B cell (primary cell): ENCODE measurements at regions not wholly inside any gene's neighbourhood (a gene's known extent, or its start where the extent isn't known, plus 50 kb on each side); places are given as distances from the start of the nearest gene placed in this dataset.

Experiments used
- ATAC-seq: fragments of 200-7000 bp; cut with Tn5 transposase; one replicate; pipeline ENCODE4 v1.10.0; 2021; ENCODE audit warnings: low read depth, mild to moderate bottlenecking, moderate number of reproducible peaks, moderate library complexity
- CTCF ChIA-PET: fragments of 350-600 bp; sonication (Branson Sonifier 250); formaldehyde crosslinking; loops from one replicate; lab custom pipeline; 2021; ENCODE audit warnings: antibody characterized with exemption, inconsistent platforms; lab: Charles Lee
- POLR2A ChIA-PET: fragments of 350-600 bp; sonication (Branson Sonifier 250); formaldehyde crosslinking; loops from one replicate; lab custom pipeline; 2021; ENCODE audit warnings: antibody characterized with exemption; lab: Charles Lee
- DNase-seq: peaks from one replicate; pipeline ENCODE4 v3.0.0; 2013
- H2AFZ ChIP-seq: 2 replicates; pipeline ENCODE4 v1.6.1; 2012; ENCODE audit warnings: mild to moderate bottlenecking, low read depth, low read length; ENCODE audit not compliant: insufficient read depth, poor library complexity, severe bottlenecking
- H3K27ac ChIP-seq, 2 donors: 1 replicate in 1 of 2; 2 replicates in 1 of 2; pipeline ENCODE4 v1.5.1; 2012 to 2013; ENCODE audit warnings: low read length in 2 of 2, mild to moderate bottlenecking in 2 of 2, moderate library complexity in 1 of 2
- H3K27me3 ChIP-seq, 4 experiments: fragments of 200-600 bp in 1 of 4; sonication (generic) in 1 of 4; replicated peaks in 1 of 4; 1 replicate in 2 of 4; 2 replicates in 2 of 4; pipeline versions ENCODE4 v1.6.1 to v1.7.0; 2013 to 2016; ENCODE audit warnings: low read length in 3 of 4, mild to moderate bottlenecking in 2 of 4, mixed read lengths in 1 of 4, moderate library complexity in 1 of 4; ENCODE audit not compliant: insufficient read depth in 4 of 4, control insufficient read depth in 3 of 4; ENCODE audit errors: control extremely low read depth in 1 of 4
- H3K36me3 ChIP-seq, 2 experiments: replicated peaks in 1 of 2; 1 replicate in 1 of 2; 2 replicates in 1 of 2; pipeline versions ENCODE4 v1.6.1 to v1.7.1; 2013; ENCODE audit warnings: low read length in 1 of 2; ENCODE audit not compliant: insufficient read depth in 2 of 2, control insufficient read depth in 1 of 2; ENCODE audit errors: control extremely low read depth in 1 of 2, extremely low read depth in 1 of 2
- H3K4me1 ChIP-seq, 2 donors: fragments of 200-600 bp in 1 of 2; sonication (generic) in 1 of 2; 1 replicate in 1 of 2; 2 replicates in 1 of 2; pipeline versions ENCODE4 v1.5.1 to v1.6.1; 2013 to 2017; ENCODE audit warnings: low read length in 2 of 2; ENCODE audit not compliant: control insufficient read depth in 2 of 2, insufficient read depth in 2 of 2
- H3K4me2 ChIP-seq: replicated peaks from 2 replicates; pipeline ENCODE3; 2012; ENCODE audit warnings: mild to moderate bottlenecking, low read depth, low read length; ENCODE audit not compliant: poor library complexity, severe bottlenecking
- H3K4me3 ChIP-seq, 5 experiments: fragments of 200-600 bp in 1 of 5; sonication (generic) in 1 of 5; 1 replicate in 3 of 5; 2 replicates in 2 of 5; pipeline versions ENCODE4 v1.5.1 to v1.7.0; 2011 to 2016; ENCODE audit warnings: low read length in 4 of 5, mild to moderate bottlenecking in 4 of 5, low read depth in 2 of 5, control low read depth in 1 of 5, moderate library complexity in 1 of 5; ENCODE audit not compliant: insufficient read depth in 1 of 5; ENCODE audit errors: control extremely low read depth in 1 of 5, extremely low read depth in 1 of 5
- H3K79me2 ChIP-seq: fragments of 200-600 bp; sonication (generic); one replicate; pipeline ENCODE4 v1.6.0; 2016; ENCODE audit warnings: low read length; ENCODE audit not compliant: control insufficient read depth, insufficient read depth
- H3K9ac ChIP-seq: fragments of 200-600 bp; sonication (generic); 2 replicates; pipeline ENCODE4 v1.6.1; 2017; ENCODE audit warnings: mild to moderate bottlenecking, low read length, moderate library complexity
- H3K9me3 ChIP-seq, 3 donors: one replicate each; pipeline versions ENCODE4 v1.6.1 to v1.7.1; 2013; ENCODE audit warnings: low read length in 2 of 3; ENCODE audit not compliant: control insufficient read depth in 2 of 3, insufficient read depth in 1 of 3; ENCODE audit errors: control extremely low read depth in 1 of 3
- H4K20me1 ChIP-seq: 2 replicates; pipeline ENCODE4 v1.6.0; 2012; ENCODE audit warnings: mild to moderate bottlenecking, low read length; ENCODE audit not compliant: insufficient read depth, control insufficient read depth, poor library complexity, severe bottlenecking
- H3K27ac Mint-ChIP-seq: one replicate; pipeline ENCODE4 v1.8.0; 2021; ENCODE audit warnings: mixed read lengths
- H3K27me3 Mint-ChIP-seq: one replicate; pipeline ENCODE4 v1.8.0; 2021; ENCODE audit warnings: mixed read lengths
- H3K4me1 Mint-ChIP-seq: one replicate; pipeline ENCODE4 v1.8.0; 2021; ENCODE audit warnings: mixed read lengths
- H3K4me3 Mint-ChIP-seq: one replicate; pipeline ENCODE4 v1.8.0; 2021; ENCODE audit warnings: mixed read lengths
- H3K9me3 Mint-ChIP-seq: one replicate; pipeline ENCODE4 v1.8.0; 2022; ENCODE audit warnings: mixed read lengths; ENCODE audit not compliant: insufficient read depth
- CTCF ChIP-seq: fragments of 200-600 bp; IDR thresholded peaks from one replicate; pipeline ENCODE4 v1.8.0; 2022; ENCODE audit warnings: antibody characterized with exemption, mild to moderate bottlenecking
- EZH2 ChIP-seq: IDR thresholded peaks from 2 replicates; pipeline ENCODE4 v1.6.1; 2012; ENCODE audit warnings: borderline replicate concordance, low read depth, mild to moderate bottlenecking, moderate library complexity, low read length; ENCODE audit not compliant: insufficient read depth, poor library complexity, severe bottlenecking
- WGBS: methylation state at CpG from one replicate; pipeline ENCODE4 v1.1.5; 2013; ENCODE audit warnings: missing lambda C conversion rate; ENCODE audit not compliant: insufficient coverage; 5-methylcytosine and 5-hydroxymethylcytosine counted together
- intact Hi-C: fragments of 100-400 bp; cut with micrococcal nuclease; formaldehyde crosslinking; loops from one replicate; pipeline ENCODE4 v1.10.0; 2022

GRCh38 chr13:86906127-86906874 is 764.9 kb upstream of the SLITRK5 start:
- WGBS: no CpG with 5 or more reads among the region's 7 CpGs
- Mint-ChIP-seq H3K27me3 (no peaks in the 10 kb centered on the region), H3K4me1 (no peaks in the 10 kb centered on the region), H3K4me3 (no peak overlapping the region), H3K27ac (no peak overlapping the region), H3K9me3 (peaks cover 4% of the 10 kb centered on the region)
- Histone ChIP-seq H3K4me2 (no peak overlapping the region), H3K27ac (no peak overlapping the region), H3K4me3 (no peak overlapping the region), H2AFZ (no peak overlapping the region), H4K20me1 (no peaks in the 10 kb centered on the region), H3K4me1 (no peaks in the 10 kb centered on the region), H3K79me2 (no peaks in the 10 kb centered on the region), H3K9me3 (no peaks in the 10 kb centered on the region), H3K36me3 (no peaks in the 10 kb centered on the region), H3K27me3 (no peaks in the 10 kb centered on the region), H3K9ac (no peak overlapping the region)
- ChIA-PET POLR2A (no interaction called here), CTCF (no interaction called here)
- DNase-seq (no peak), ATAC-seq (no peak)
- intact Hi-C loops: no loop called here
- TF ChIP-seq EZH2: no peak
- TF ChIP-seq CTCF: no peak

GRCh38 chr13:86907156-86907555 is 764.0 kb upstream of the SLITRK5 start:
- no peaks in the 10 kb centered on the region for H3K9me3 ChIP-seq
- no peaks in the 10 kb centered on the region for H3K36me3 ChIP-seq
- no peak overlapping the region for H3K4me3 ChIP-seq
- no peak overlapping the region for H3K4me3 Mint-ChIP-seq
- H3K4me1 Mint-ChIP-seq: no peaks in the 10 kb centered on the region
- TF ChIP-seq CTCF: no peak
- TF ChIP-seq EZH2: no peak
- DNase-seq (no peak), ATAC-seq (no peak)
- H3K27me3 Mint-ChIP-seq: no peaks in the 10 kb centered on the region
- H3K27ac Mint-ChIP-seq: no peak overlapping the region
- H2AFZ ChIP-seq: no peak overlapping the region
- no CpG with 5 or more reads among the region's 2 CpGs for WGBS
- H3K9me3 Mint-ChIP-seq: peaks cover 4% of the 10 kb centered on the region
- no peak overlapping the region for H3K4me2 ChIP-seq
- no peaks in the 10 kb centered on the region for H3K27me3 ChIP-seq
- CTCF ChIA-PET: no interaction called here
- H4K20me1 ChIP-seq: no peaks in the 10 kb centered on the region
- H3K79me2 ChIP-seq: no peaks in the 10 kb centered on the region
- POLR2A ChIA-PET: no interaction called here
- intact Hi-C loops: no loop called here
- H3K27ac ChIP-seq: no peak overlapping the region
- H3K9ac ChIP-seq: no peak overlapping the region
- H3K4me1 ChIP-seq: no peaks in the 10 kb centered on the region
